Mucosa of descending colon (tissue), 3 donors: ENCODE measurements at regions not wholly inside any gene's neighbourhood (a gene's known extent, or its start where the extent isn't known, plus 50 kb on each side); places are given as distances from the start of the nearest gene placed in this dataset.
"Not testable (repeated sequence)": the region's sequence is repeated elsewhere in the genome, so short reads cannot be mapped to it uniquely, and the experiment has no call there.

ENCODE experiments used
- ATAC-seq: fragments of 200-7000 bp; cut with Tn5 transposase; one replicate; pipeline ENCODE4 v1.9.1; 2020; ENCODE audit warnings: mild to moderate bottlenecking, moderate library complexity
- DNase-seq, 3 donors: peaks; one replicate each; pipeline ENCODE4 v3.0.0-alpha.2; 2020
- H3K36me3 ChIP-seq: fragments of 200-600 bp; one replicate; pipeline ENCODE4 v1.8.0; 2021; ENCODE audit warnings: low read depth, mild to moderate bottlenecking
- H3K4me1 ChIP-seq: fragments of 200-600 bp; one replicate; pipeline ENCODE4 v1.8.0; 2021; ENCODE audit warnings: low read depth, mild to moderate bottlenecking
- H3K4me3 ChIP-seq: fragments of 200-600 bp; one replicate; pipeline ENCODE4 v1.8.0; 2021; ENCODE audit warnings: mild to moderate bottlenecking
- H3K9me3 ChIP-seq: fragments of 200-600 bp; one replicate; pipeline ENCODE4 v1.8.0; 2021; ENCODE audit warnings: mild to moderate bottlenecking
- intact Hi-C, 2 donors: fragments of 100-400 bp; cut with DNase I in 1 of 2; cut with micrococcal nuclease in 1 of 2; formaldehyde crosslinking; loops; one replicate each; pipeline versions ENCODE4 v1.11.0 to v1.11.1; 2022; cut with DNase I, micrococcal nuclease
- TF ChIP-seq, protein P1 (sequence below): fragments of 200-600 bp; IDR thresholded peaks from one replicate; pipeline ENCODE4 v1.8.0; 2022; ENCODE audit warnings: antibody characterized with exemption, mild to moderate bottlenecking
- donor health status: DM: no; HTN: no; CAD: no; lungs with moderate emphysema.
- donor health status: DM: no; HTN: no; CAD: no.
- donor health status: DM: no; HTN: yes; CAD: no.

GRCh38 chr12:74245458-74245857, 292.2 kb upstream of the ATXN7L3B start:
- Histone ChIP-seq H3K36me3 (no peaks in the 10 kb centered on the region), H3K4me1 (no peaks in the 10 kb centered on the region), H3K9me3 (peaks cover 11% of the 10 kb centered on the region), H3K4me3 (no peak overlapping the region)
- TF ChIP-seq, protein P1, sequence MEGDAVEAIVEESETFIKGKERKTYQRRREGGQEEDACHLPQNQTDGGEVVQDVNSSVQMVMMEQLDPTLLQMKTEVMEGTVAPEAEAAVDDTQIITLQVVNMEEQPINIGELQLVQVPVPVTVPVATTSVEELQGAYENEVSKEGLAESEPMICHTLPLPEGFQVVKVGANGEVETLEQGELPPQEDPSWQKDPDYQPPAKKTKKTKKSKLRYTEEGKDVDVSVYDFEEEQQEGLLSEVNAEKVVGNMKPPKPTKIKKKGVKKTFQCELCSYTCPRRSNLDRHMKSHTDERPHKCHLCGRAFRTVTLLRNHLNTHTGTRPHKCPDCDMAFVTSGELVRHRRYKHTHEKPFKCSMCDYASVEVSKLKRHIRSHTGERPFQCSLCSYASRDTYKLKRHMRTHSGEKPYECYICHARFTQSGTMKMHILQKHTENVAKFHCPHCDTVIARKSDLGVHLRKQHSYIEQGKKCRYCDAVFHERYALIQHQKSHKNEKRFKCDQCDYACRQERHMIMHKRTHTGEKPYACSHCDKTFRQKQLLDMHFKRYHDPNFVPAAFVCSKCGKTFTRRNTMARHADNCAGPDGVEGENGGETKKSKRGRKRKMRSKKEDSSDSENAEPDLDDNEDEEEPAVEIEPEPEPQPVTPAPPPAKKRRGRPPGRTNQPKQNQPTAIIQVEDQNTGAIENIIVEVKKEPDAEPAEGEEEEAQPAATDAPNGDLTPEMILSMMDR, result no peak
- DNase-seq (no peak), ATAC-seq (no peak)
- intact Hi-C loops, result no loop called here

GRCh38 chr12:74250891-74251290, 286.7 kb upstream of the ATXN7L3B start:
- TF ChIP-seq, protein P1, result no peak
- no peak for ATAC-seq
- intact Hi-C loops, result no loop called here

DNA sequence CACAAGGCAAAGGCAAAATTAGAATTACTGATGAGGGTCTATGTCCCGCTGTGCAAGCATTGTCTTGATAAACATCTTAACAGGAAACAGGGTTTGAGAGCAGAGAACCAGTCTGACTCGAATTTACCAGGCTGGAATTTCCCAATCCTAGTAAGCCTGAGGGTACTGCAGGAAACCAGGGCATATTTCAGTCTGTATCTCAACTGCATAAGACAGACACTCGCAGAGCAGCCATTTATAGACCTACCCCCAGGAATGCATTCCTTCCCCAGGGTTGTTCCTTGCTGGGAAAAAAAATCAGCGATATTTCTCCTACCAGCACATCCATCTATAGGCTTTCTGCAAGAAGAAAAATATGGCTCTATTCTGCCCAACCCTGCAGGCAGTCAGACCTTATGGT, 283.8 kb upstream of the ATXN7L3B start:
- ATAC-seq, intact Hi-C loops, H3K4me1 ChIP-seq, DNase-seq, H3K36me3 ChIP-seq, H3K4me3 ChIP-seq: not testable (repeated sequence)
- peaks cover 29% of the 10 kb centered on the region for H3K9me3 ChIP-seq

More at GRCh38 chr12:74250891-74251290, 286.7 kb upstream of the ATXN7L3B start:
- Histone ChIP-seq H3K4me3 (no peak overlapping the region), H3K36me3 (no peaks in the 10 kb centered on the region), H3K9me3 (peaks cover 30% of the 10 kb centered on the region), H3K4me1 (no peaks in the 10 kb centered on the region)
- no peak for DNase-seq

GRCh38 chr12:74254784-74255183, 282.9 kb upstream of the ATXN7L3B start:
- TF ChIP-seq, protein P1, result no peak

GRCh38 chr12:74259199-74259598, 278.4 kb upstream of the ATXN7L3B start:
- H3K36me3 ChIP-seq, result no peaks in the 10 kb centered on the region
- TF ChIP-seq, protein P1, result no peak
- H3K4me1 ChIP-seq, result no peaks in the 10 kb centered on the region
- DNase-seq (no peak), ATAC-seq (no peak)
- intact Hi-C loops, result no loop called here
- H3K4me3 ChIP-seq, result no peak overlapping the region
- H3K9me3 ChIP-seq, result peaks cover 14% of the 10 kb centered on the region

More at GRCh38 chr12:74254784-74255183, 282.9 kb upstream of the ATXN7L3B start:
- intact Hi-C loops, result no loop called here
- DNase-seq, result no peak
- no peak overlapping the region for H3K4me3 ChIP-seq
- H3K9me3 ChIP-seq, result peaks cover 29% of the 10 kb centered on the region
- H3K4me1 ChIP-seq, result no peaks in the 10 kb centered on the region
- no peak for ATAC-seq
- H3K36me3 ChIP-seq, result no peaks in the 10 kb centered on the region

- DNase-seq (no peak), ATAC-seq (no peak)
- Histone ChIP-seq H3K36me3 (no peaks in the 10 kb centered on the region), H3K9me3 (peaks cover 7% of the 10 kb centered on the region), H3K4me3 (no peak overlapping the region), H3K4me1 (no peaks in the 10 kb centered on the region)
- intact Hi-C loops, result no loop called here
- TF ChIP-seq, protein P1, result no peak
Measured at GRCh38 chr12:74264692-74265091, 272.9 kb upstream of the ATXN7L3B start.

- H3K36me3 ChIP-seq, H3K4me3 ChIP-seq, intact Hi-C loops, ATAC-seq, DNase-seq, H3K4me1 ChIP-seq, H3K9me3 ChIP-seq: not testable (repeated sequence)
Measured at GRCh38 chr12:74269355-74269754, 268.3 kb upstream of the ATXN7L3B start.
